ENCODE measurements at regions not wholly inside any gene's neighbourhood (a gene's known extent, or its start where the extent isn't known, plus 50 kb on each side); places are given as distances from the start of the nearest gene placed in this dataset.

GRCh38 chrX:17206584-17206983 lies 168.4 kb upstream of the NHS start:
- TF ChIP-seq CTCF (IDR thresholded peaks at IDR 0.05 in 2 of 3, conservative IDR thresholded peaks at IDR 0.05 in 1 of 3; ENCODE audit: control insufficient read depth in 2 of 3, extremely low read depth in 1 of 3, insufficient read depth in 1 of 3, low read depth in 3 of 3, low read length in 3 of 3): no peak
- no peak for TF ChIP-seq ELK1 (IDR thresholded peaks at IDR 0.05; ENCODE audit: low read depth, low read length)
- no peak for TF ChIP-seq ZNF384 (IDR thresholded peaks at IDR 0.05; ENCODE audit: borderline replicate concordance, low read depth, low read length)
- no peak for TF ChIP-seq EGR1 (IDR thresholded peaks at IDR 0.05; ENCODE audit: borderline replicate concordance in 1 of 2, low read depth in 2 of 2, low read length in 2 of 2)
- no peak for TF ChIP-seq ZBTB11 (CRISPR knock-in tag; IDR thresholded peaks at IDR 0.05)

Data from GM12878 (cell line).